ENCODE measurements at regions not wholly inside any gene's neighbourhood (a gene's known extent, or its start where the extent isn't known, plus 50 kb on each side); places are given as distances from the start of the nearest gene placed in this dataset.
A peak's percentile ranks its signal among the peaks of the same experiment; 100 is the strongest.

GRCh38 chr5:19241690-19242089 lies 746.3 kb downstream of the CDH18 start (continued):
- TF ChIP-seq SMARCB1 (IDR thresholded peaks at IDR 0.05; ENCODE audit: insufficient read length, low read depth) (no peak), ZNF165 (CRISPR knock-in tag; IDR thresholded peaks at IDR 0.05; ENCODE audit: borderline replicate concordance) (no peak), RREB1 (CRISPR knock-in tag; IDR thresholded peaks at IDR 0.05) (no peak), TRIM28 (IDR thresholded peaks at IDR 0.05) (no peak), IRF9 (tag; IDR thresholded peaks at IDR 0.05) (peak; percentile 73; the same call in 1 of the 2 replicates), ZBTB12 (CRISPR knock-in tag; IDR thresholded peaks at IDR 0.05) (peak; percentile 61), ZBTB1 (CRISPR knock-in tag; IDR thresholded peaks at IDR 0.05; ENCODE audit: borderline replicate concordance, low read depth) (no peak), TAF15 (IDR thresholded peaks at IDR 0.05; ENCODE audit: low read depth, low read length) (no peak), HDAC2 (IDR thresholded peaks at IDR 0.05) (no peak), FUS (optimal IDR thresholded peaks at IDR 0.05; ENCODE audit: low read depth, low read length) (no peak), TFAM (CRISPR knock-in tag; conservative IDR thresholded peaks at IDR 0.05) (no peak), ZNF780A (CRISPR knock-in tag; IDR thresholded peaks at IDR 0.05) (no peak), MTF1 (CRISPR knock-in tag; IDR thresholded peaks at IDR 0.05; ENCODE audit: borderline replicate concordance) (no peak), ZNF449 (CRISPR knock-in tag; IDR thresholded peaks at IDR 0.05) (peak; percentile 82; the same call in 1 of the 2 replicates), PRDM10 (IDR thresholded peaks at IDR 0.05; ENCODE audit: partially characterized antibody) (no peak), GTF2A2 (tag; IDR thresholded peaks at IDR 0.05) (no peak), POLR2AphosphoS2 (IDR thresholded peaks at IDR 0.05; ENCODE audit: low read length) (no peak)
